CD4-positive, alpha-beta T cell treated with Interferon alpha-2 for 1 hour (primary cell): ENCODE measurements at regions not wholly inside any gene's neighbourhood (a gene's known extent, or its start where the extent isn't known, plus 50 kb on each side); places are given as distances from the start of the nearest gene placed in this dataset.
"Not testable (repeated sequence)": the region's sequence is repeated elsewhere in the genome, so short reads cannot be mapped to it uniquely, and the experiment has no call there.

Source experiments
- DNase-seq, 2 donors: peaks; one replicate each; pipeline ENCODE4 v3.0.0-alpha.2; 2020 to 2022

DNA sequence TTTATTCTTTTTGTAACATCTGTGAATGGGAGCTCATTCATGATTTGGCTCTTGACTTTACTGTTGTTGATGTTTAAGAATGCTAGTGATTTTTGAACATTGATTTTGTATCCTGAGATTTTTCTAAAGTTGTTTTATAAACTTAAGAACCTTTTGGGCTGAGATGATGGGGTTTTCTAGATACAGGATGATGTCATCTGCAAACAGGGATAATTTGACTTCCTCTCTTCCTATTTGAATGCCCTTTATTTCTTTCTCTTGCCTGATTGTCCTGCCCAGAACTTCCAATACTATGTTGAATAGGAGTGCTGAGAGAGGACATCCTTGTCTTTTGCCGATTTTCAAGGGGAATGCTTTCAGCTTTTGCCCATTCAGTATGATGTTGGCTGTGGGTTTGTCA is 445.1 kb upstream of the CFAP20DC start:
- DNase-seq: not testable (repeated sequence)

DNA sequence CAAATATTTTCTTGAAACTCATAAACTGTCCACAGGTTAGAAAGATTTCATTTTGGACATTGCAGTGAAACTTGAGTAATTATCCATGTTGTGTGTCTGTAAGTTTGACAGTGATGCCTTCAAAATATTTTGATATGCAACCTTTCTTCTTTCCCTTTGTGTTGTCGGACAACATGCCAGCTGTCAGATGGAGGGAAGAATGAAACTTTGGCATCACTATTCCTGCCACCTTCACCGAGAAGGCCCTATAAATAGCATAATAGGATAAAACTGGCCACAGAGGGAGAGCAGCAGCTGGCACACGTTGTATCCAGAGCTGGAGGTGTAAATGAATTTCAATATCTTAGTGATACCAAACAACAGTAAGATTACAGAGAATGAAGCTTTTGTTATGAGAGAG is 436.7 kb upstream of the CFAP20DC start:
- no peak for DNase-seq

DNA sequence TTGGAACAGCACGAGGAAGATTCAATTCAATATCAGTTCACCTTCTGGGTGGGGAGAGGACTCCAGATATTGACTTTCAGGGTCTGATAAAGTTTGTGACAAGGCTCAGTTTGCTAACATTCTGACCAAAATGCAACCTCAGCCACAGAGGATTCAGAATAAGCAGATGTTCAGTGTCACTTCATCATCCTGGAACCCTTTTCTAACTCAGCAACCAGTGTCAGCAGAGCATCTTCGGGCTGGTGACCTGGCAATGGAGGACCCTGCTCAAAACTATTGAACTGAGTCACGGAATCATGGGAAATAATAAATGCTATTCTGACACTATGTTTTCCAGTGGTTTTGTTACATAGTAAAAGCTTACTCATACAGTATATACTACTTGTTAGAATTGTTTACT is 433.4 kb upstream of the CFAP20DC start:
- no peak for DNase-seq

DNA sequence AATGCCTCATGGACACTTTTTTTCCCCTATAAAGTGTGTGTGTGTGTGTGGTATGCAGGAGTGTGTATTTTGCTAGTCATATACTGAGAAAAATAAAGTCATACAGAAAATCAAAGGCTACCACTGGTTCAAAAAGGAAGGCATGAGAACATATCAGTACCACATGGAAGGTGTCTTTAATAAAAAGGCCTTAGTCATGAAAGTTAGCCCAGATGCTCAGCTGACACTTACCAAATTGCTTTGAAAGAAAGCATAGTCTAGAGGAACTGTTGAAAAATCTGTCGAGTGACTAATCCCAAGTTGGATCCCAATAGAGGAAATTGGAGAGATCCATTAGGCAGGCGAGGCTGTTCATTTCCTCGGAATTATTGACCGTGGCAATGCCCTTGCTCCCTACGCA is 432.9 kb upstream of the CFAP20DC start:
- DNase-seq: no peak

DNA sequence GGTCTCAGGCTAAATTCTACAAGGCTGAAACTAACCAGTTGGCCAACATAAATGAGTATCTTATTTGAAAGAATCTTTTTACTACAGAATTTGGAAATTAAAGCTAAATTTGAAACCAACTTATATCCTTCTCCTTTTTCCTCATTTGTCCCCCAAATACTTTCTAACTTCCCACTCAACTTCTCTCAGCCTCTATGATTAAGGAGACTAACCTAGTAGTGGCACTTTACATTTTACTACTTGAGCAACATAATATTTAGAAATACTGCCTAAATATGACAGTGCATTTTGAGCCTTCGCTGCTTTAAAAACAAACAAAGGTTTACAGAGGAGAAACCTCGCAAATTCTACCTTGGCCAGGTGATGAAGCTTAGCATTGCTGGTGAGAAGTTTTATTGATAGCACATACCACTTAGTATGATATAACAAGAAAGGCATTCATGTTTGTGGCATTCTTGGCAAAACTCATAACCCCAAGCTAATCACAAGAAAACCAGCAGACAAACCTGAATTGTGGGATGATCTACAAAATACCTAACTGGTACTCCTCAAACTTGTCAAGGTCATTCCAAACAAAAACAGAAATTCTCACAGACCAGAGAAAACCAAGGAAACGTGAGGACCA is 432.1 kb upstream of the CFAP20DC start:
- DNase-seq: no peak

DNA sequence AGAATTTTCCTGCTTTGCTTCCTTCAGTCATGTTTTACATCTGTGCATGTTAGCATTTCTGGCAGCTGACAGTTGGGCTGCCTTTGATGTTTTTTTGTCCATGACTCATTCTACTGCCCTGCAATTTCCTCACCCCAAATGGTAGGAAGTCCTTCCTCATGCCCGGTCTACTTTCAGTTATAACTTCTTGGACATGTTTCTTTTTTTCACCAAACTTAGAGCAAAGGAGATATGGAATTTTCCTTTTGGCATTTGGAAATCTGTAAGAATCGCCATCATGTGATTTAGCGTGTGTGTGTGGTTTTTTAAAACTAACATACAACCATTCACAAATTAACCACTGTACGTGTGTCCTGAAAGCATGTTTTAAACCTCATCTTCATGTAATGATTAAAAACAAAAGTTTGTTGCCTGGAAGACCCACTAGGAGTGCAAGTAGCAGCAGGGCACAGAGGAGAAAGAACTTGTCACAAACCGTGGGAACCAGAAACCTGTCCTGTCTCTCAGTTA is 430.7 kb upstream of the CFAP20DC start:
- DNase-seq: peak in 1 of 2 donors; percentile 17

DNA sequence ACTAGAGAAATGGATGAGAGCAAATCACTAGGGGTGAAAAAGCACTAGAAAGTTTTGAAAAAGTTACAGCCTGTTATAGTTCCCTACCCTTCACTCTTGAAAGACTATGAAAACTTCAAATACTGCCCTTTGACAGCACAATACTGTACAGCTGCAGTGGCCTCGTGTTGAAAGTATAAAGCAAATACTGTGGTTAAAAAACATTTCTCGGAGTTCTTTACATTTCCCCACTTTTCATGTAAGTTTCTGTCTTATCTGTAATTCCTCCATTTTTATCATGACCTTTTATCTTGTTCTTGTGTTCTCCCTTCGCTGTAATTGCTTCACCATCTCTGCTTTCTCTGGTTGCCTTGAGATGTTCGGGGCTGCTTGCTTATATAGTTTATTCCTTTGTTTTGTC is 423.8 kb upstream of the CFAP20DC start:
- DNase-seq: no peak

DNA sequence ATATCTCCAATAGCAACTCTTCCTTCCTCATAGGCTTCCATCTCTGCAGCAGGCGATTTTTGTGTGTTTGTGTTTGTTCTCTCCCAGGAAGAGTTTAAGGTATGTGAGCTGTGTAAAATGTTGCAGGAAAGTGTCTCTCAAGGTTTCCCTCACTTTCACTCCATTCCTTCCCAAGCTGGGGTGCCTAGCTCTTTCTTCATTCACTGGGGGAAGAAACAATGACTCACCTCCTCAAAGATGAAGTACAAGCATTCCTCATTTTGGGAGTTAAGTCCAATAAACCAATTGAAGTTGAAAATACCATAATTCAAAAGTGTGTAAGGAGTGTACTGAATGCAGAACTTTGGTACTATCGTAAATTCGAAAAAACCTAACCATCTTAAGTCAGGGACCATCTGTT is 422.7 kb upstream of the CFAP20DC start:
- no peak for DNase-seq

DNA sequence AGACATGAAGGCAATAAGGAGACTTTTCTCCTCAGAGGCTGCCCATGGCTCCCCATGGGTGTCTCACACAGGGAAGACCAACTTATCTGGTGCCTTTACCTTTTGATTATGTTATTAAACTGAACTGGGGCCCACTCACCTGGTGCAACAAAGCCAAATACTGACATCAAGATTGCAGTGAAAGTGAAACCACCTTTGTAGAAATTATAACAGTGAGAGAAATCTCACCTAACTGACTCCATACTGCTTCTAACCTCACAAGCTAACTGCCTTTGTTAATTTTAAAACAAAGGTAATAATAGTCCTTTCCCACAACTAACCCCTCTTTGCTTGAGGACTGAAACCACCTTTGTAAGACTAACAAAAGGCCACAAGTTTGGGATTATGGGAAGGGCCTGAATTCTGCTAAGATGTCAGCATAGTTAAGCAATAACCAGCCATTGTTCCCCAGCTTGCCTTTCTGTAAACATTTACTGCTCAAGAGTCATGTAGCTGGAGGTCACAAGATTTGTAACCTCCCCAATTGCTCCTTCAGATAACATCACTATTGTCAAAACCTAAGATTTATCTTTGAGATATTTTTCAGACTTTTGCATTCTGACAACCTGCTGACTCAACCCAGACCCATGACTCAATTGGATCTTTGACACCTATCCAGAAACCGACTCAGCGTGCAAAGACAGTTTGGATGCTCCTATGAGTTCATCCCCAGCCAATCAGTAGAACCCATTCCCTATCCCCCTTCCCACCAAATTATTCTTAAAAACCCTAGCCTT is 420.3 kb upstream of the CFAP20DC start:
- no peak for DNase-seq

DNA sequence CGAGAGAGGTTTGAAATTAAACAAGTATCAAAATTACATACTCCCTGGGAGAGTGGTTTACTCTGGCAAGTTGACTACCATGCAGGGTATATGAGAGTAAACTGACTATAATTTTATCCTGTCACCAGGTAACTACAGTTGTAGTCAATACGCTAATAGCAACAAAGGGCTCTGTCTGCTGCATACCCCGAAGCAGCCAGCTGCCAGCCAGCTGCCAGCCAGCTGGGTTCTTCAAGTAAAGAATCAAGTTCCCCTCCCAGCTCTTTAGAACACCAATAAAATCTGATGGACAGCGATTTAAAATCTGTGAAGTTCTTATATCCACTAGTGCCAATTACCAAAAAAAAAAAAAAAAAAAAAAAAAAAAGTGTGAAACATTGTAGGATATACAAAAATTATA is 417.7 kb upstream of the CFAP20DC start:
- no peak for DNase-seq

DNA sequence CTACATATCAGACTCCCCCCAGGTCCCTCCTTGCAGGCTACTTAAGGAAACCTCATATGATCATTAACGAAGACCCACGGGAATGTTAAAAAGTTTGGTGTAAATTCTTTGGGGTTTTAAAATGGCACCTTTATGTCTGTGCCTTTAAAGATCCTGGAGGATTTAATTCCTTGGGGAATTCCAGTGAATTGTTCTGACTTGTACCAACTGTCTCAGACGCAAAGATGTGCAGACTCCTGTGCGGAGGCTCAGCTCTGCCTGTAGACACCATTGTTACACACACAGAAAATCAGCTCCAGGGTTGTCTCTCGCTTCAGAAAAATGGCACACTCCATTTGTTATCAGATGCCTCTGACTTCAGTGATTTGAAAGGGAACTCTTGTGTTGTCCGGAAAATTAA is 414.4 kb upstream of the CFAP20DC start:
- DNase-seq: no peak

DNA sequence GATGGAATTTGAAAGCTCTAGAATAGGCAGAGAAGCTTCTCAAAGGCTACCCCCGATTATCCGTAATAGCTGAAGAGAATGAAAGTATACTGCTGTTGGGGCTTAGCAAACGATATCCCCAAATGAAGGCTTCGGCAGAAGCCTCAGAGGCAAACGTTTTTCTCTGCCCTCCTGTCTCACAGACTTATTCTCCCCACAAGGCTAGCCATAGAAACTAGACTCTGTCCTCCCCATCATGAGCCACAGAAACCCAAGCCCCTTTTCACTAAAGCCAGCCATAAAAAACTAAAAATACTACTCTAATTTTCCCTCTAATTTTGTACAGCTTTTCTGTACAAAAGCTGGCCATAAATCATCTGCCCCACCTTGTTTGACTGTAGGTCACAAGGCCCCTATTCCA is 413.4 kb upstream of the CFAP20DC start:
- no peak for DNase-seq

DNA sequence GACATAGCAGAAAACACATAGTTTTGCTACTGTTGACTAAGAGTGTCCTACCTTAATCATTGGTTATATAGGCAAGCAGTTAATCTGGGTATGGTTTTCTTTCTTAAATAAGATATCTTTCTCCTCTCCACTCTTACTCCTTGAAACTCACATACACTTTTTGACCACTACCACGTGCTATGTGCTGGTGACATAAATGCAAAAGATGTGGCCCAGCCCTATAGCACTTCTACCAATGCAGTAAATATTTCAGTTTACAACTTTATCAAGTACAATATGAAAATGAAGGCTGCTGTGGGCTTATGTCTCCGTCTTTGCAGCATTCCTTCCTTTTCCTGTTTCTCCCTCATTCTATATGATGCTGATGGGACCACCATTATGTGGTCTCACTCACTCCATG is 410.2 kb upstream of the CFAP20DC start:
- DNase-seq: no peak

DNA sequence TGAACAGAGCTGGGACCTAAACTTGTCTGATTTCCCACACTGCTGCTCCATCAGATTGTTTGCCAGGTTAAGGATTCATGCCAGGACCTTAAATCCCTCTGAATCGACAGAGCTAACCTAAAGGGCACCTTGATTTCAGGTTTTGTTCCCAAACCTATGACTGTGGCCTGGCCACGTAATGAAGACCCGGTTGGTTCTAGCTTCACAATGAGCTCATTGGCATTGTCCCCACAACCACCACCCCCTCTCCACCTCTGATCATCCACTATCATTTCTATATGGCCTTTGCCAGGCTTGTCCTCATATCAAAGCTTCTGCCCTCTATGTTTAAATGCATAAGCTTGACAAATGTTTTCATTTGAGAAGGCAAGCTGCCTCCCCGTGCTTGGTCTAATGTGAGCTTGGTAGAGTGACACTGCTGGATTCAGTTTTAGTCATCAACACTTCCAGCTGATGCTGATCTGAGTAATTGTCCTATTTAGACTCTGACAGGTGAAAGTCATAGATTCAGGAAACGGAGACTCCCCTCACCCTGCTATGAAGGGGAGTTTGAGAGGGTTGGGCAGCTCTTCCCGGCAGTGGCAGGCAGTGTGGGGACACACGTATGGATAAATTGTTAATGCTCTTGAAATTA is 407.1 kb upstream of the CFAP20DC start:
- no peak for DNase-seq

DNA sequence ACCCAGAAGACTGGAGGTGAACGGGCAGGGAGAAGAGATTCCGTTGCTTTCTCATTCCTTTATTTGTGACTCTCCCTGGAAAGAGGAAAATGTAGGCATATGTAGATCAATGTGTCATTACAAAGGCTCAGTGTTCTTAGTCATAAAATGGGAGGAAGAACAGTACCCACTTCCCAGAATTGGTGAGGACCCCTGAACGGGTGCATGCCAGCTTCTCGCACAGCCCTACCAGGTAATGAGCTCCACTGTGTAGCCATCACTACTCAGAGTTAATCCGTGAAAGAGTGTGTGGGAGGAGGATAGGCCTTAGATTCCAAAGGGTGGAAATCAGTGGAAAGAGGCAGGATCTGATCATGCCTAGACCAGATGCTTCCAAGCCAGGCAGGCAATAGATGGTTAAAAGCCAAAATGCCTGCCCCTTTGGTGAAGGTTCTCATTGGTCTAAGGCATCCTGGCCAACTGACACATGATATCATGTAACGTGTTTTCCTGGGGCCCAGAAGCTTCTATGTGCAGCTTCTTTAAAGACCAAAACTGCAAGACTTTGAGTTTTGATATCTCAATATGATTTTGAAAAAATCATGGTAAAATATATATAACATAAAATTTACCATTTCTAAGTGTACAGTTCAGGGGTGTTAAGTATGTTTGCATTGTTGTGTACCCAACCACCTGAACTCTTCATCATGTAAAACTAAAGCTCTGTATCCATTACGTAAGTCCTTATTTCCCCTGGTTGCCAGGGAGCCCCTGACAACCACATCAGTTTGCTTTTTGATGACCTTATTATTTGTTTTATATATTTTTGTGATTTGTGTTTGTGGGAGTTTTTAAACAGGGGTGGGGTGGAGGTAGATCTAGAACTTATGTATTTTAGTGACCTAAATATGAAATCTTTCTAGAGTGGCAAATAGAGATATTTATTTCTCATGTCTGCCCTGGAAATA is 402.2 kb upstream of the CFAP20DC start:
- DNase-seq: peak; percentile 15 to 66

DNA sequence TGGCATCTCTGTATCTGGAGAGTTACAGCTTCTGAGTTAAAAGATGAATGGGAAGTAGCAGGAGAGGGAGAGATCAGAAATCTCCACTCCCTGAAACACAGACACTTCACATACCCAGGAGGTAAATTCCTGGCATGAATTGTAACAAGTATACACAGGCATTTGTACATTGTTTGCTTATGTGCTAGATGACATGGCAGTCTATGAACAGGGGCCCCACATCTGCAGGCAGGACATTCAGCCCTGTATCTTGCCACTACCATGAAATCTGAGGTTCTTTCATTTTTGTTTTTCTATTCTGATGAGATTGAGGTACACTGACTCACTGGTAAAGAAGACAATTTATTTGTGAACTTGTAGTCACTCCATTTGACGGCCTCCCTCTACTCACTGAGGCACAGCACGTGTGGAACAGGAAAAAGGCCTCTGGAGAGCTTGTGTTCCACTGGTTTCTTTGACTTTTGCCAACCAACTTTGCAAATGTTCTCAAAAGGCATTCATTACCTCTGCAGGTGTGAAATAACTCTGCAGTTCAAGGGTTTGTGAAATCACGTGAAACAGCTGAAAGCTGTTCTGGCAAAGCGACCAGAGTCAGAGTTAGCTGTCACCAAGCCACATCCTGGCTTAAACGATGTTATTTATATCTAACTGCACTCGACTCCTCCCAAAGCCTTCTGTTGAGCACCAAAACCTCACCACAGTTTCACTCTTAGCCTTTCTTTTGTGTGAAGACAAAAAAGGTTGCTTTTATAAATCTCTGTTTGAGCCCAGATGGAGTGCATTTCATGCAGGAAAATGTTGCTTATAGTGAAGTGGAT is 401.3 kb upstream of the CFAP20DC start:
- peak; percentile 79 to 90 for DNase-seq

DNA sequence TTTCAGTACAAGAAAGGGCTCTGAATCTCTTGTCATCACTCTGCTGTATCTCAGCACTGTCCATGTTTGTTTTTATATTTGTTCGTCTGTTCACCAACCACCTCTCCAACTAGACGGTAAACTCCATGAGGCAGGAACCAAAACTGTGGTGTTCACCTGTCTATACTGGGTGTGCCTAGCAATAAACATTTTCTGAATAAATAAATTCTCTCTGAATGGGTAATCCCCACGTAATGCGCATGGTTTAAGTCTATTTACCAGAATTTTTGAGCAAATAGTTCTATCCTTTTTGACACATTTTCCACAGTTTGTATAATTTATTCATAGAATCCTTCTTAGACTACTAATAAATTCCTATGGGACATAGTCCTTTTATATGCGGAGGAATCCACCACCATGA is 400.6 kb upstream of the CFAP20DC start:
- DNase-seq: no peak

DNA sequence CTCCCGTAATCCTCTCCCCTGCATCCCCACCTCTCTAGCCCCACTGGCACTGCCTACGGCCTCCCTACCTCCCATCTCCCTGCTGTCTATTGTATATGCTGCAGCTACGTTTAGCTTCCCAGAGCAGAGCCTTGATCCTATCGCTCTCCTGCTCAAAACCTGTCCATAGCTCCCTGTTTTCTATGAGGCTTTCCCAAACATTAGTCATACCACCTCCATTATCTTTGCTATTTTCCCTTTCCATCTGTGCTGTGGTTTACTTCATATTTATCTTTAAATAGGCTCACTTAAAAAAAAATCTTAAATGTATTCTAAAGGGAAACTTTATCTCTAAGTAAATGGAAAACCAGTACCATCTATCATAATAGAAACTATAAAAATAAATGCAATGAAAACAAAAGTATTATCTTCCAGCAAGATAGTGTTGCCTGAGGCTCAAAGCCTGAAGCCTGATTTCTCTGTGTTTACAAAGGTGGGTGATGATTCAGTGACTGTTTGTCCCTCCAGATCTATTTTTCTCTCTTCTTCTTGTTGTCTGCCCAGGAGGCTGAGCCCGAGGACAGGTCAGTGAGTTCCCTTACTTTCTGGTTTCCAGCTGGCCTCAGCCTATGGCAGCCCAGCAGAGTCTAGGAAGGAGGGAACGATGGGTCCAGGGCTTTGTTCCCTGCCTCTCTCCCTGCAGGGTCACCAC is 397.1 kb upstream of the CFAP20DC start:
- DNase-seq: no peak

DNA sequence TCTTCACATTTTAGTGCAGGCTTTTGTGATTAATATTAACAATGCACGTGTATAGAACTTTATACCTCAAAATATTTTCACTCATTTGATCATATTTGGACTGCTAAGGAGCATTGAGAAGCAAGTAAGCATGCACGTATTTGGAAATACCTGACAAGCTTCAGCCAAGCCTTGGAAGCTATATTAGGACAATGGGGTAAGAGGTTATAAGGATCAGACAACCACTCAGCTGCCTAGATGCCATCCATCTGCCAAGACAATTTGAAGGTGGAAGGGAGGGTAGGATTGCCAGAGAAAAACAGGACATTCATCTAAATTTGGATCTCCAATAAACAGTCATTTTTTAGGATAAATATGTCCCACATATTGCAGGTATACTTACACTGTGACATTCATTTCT is 394.9 kb upstream of the CFAP20DC start:
- DNase-seq: no peak

DNA sequence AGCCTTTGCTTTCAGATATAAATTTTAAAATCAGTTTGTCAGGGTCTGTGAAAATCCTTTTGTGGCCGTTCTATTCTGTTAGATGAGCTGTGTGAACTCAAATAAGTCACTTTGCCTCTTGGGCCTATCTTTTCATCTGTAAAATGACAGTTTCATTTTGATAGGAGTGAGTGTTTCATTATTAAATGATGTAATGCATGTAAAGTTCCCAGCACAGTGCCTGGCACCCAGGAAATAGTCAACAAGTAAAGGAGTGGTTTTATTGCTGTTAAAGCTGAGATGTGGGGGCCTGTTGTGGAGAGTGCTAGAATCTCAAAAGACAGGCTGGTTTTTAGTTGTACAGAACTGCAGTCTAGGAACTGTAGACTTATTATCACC is 394.5 kb upstream of the CFAP20DC start:
- peak; percentile 33 to 69 for DNase-seq

DNA sequence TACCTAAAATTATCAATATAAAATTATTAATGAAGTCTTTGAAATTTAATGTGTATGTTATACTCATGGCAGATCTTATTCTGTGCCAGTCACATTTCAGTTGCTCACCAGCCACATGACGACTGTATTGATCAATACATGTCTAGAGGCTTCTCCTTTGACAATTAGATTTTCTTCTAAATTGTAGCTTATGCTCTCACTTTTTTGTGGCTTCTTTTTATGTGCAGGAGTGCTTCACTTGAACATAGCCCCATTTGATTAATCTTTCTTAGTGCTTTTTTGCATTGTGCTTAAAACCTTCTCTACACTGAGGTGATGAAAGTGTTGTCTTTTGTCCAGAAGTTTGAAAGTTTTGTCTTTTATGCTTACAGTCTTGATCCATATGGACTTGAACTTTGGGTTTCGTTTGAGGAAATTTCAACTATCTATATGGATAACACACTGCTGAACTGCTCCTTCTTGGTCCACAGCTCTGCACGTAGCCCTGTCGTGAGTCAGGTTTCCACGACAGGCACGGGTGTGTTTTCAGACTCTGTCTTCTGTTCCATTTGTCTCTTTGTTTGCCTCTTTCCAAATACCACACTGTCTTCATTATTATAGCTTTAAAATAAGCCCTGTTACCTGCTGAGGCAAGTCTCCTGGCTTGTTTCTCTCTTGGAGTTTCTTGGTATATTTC is 393.9 kb upstream of the CFAP20DC start:
- DNase-seq: peak in 1 of 2 donors; percentile 29
